ENCODE measurements at regions not wholly inside any gene's neighbourhood (a gene's known extent, or its start where the extent isn't known, plus 50 kb on each side); places are given as distances from the start of the nearest gene placed in this dataset.

DNA sequence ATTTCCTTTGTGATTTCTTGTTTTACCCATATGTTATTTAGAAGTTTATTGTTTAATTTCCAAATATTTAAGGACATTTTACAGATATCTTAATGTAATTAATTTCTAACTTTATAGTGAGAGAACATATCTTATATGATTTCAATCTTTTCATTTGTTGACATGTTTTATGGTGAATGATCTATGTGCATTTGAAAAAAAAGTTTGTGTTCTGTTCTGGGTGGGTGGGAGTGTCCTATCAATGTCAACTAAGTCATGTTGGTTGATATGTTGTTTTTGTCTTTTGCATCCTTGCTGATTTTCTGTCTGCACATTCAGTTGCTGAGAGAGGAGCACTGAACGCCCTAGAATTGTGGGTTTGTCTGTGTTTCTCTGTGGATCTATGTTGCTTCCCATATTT, 50.3 kb upstream of the CBFA2T3 start:
- peaks cover 0 to 28% of the 10 kb centered on the region in 2 experiments for H3K27me3 ChIP-seq (ENCODE audit: control insufficient read depth in 1 of 2, insufficient read depth in 1 of 2, low read length in 2 of 2)
- H3K4me1 ChIP-seq (ENCODE audit: control insufficient read depth, insufficient read depth, low read depth, low read length) = no peaks in the 10 kb centered on the region
- no peak overlapping the region for H2BK120ac ChIP-seq (ENCODE audit: low read depth, low read length)
- WGBS = 38% methylated on average over 1 of the region's 1 CpG
- H3K18ac ChIP-seq (ENCODE audit: low read depth in 1 of 2, low read length in 2 of 2) = no peak overlapping the region
- no peaks in the 10 kb centered on the region for H3K36me3 ChIP-seq (ENCODE audit: control insufficient read depth in 1 of 2, insufficient read depth in 2 of 2, low read depth in 1 of 2, low read length in 2 of 2)
- no peak overlapping the region for H3K4me3 ChIP-seq (ENCODE audit: insufficient read depth in 1 of 2, low read depth in 1 of 2, low read length in 2 of 2)
- no peak overlapping the region for H2BK15ac ChIP-seq (ENCODE audit: low read depth, poor library complexity, severe bottlenecking)
- H2AFZ ChIP-seq (ENCODE audit: low read depth, low read length) = no peak overlapping the region
- H4K8ac ChIP-seq (ENCODE audit: low read length) = no peak overlapping the region
- H3K4ac ChIP-seq (ENCODE audit: low read depth in 1 of 2, low read length in 2 of 2) = no peak overlapping the region
- no peak overlapping the region for H2AK5ac ChIP-seq (ENCODE audit: low read length, severe bottlenecking)
- H3K14ac ChIP-seq (ENCODE audit: low read length in 2 of 2) = no peak overlapping the region
- no peak overlapping the region for H4K91ac ChIP-seq (ENCODE audit: low read length)
- no peak overlapping the region for H3K27ac ChIP-seq (ENCODE audit: low read length, poor library complexity, severe bottlenecking)
- no peak overlapping the region for H3K23ac ChIP-seq (ENCODE audit: low read length in 2 of 2)
- no peak overlapping the region for H3K9ac ChIP-seq (ENCODE audit: low read length)
- no peak overlapping the region for H3K4me2 ChIP-seq (ENCODE audit: low read length, poor library complexity, severe bottlenecking)
- no peak overlapping the region for H2BK5ac ChIP-seq (ENCODE audit: low read depth, low read length, poor library complexity, severe bottlenecking)
- no peaks in the 10 kb centered on the region for H3K79me1 ChIP-seq (replicated peaks; ENCODE audit: low read length, poor library complexity, severe bottlenecking)
- H3K9me3 ChIP-seq (ENCODE audit: control insufficient read depth, low read length) = peaks cover 23% of the 10 kb centered on the region
- DNase-seq = no peak
- H2BK12ac ChIP-seq (ENCODE audit: low read length in 2 of 2) = no peak overlapping the region

DNA sequence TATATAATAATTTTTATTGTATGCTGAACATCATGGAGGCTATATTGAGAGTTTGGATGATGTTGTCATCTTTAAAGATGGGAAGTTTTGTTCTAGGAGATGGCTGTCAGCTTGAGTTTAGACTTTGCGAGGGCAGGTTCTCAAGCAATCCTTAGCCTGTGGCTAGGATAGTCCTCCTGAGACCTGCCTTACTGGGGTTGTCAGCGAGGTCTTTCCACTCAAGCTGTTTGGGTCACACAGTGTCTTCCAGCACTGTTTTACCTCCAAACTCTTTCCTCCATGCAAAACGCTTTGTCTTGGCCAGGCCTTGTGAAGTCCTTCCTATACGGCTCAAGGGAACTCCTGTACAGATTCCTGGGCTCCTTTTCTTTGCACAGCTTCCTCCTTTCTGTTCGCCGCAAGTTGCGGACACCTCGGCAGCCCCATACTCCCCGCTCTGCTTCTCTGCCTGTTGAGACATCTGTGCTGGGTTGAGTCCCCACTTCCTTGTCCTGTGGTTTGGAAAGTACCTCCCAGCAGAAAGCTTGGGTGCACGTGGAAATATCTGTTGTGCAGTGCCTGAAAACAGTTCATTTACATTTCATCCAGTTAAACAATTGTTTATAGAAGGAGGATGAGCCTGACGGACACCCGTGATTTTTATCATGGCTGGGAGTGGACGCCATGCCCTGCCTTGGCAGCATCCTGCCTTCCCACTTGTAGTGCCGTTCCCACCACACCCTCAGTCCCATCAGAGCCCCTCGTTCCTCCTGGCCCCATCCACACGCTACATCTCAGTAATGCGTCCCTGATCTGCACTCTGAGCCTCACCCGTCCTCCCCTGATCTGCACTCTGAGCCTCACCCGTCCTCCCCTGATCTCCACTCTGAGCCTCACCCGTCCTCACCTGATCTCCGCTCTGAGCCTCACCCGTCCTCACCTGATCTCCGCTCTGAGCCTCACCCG, 55.0 kb upstream of the CBFA2T3 start:
- H3K27ac ChIP-seq (ENCODE audit: low read length, poor library complexity, severe bottlenecking) = no peak overlapping the region
- H2AK5ac ChIP-seq (ENCODE audit: low read length, severe bottlenecking) = no peak overlapping the region
- H2BK120ac ChIP-seq (ENCODE audit: low read depth, low read length) = no peak overlapping the region
- no peak overlapping the region for H4K91ac ChIP-seq (ENCODE audit: low read length)
- no peak overlapping the region for H3K9ac ChIP-seq (ENCODE audit: low read length)
- H3K4me2 ChIP-seq (ENCODE audit: low read length, poor library complexity, severe bottlenecking) = no peak overlapping the region
- no peak overlapping the region for H2BK5ac ChIP-seq (ENCODE audit: low read depth, low read length, poor library complexity, severe bottlenecking)
- H3K14ac ChIP-seq (ENCODE audit: low read length in 2 of 2) = no peak overlapping the region
- H3K23ac ChIP-seq (ENCODE audit: low read length in 2 of 2) = no peak overlapping the region
- H3K4me3 ChIP-seq (ENCODE audit: insufficient read depth in 1 of 2, low read depth in 1 of 2, low read length in 2 of 2) = no peak overlapping the region
- H3K27me3 ChIP-seq (ENCODE audit: control insufficient read depth in 1 of 2, insufficient read depth in 1 of 2, low read length in 2 of 2) = peaks cover 6 to 32% of the 10 kb centered on the region in 2 experiments
- no peak overlapping the region for H4K8ac ChIP-seq (ENCODE audit: low read length)
- no peaks in the 10 kb centered on the region for H3K79me1 ChIP-seq (replicated peaks; ENCODE audit: low read length, poor library complexity, severe bottlenecking)
- H2AFZ ChIP-seq (ENCODE audit: low read depth, low read length) = no peak overlapping the region
- no peak overlapping the region for H3K18ac ChIP-seq (ENCODE audit: low read depth in 1 of 2, low read length in 2 of 2)
- WGBS = 85% methylated on average over 24 of the region's 24 CpGs
- H3K36me3 ChIP-seq (ENCODE audit: control insufficient read depth in 1 of 2, insufficient read depth in 2 of 2, low read depth in 1 of 2, low read length in 2 of 2) = no peaks in the 10 kb centered on the region
- no peak for DNase-seq
- H2BK15ac ChIP-seq (ENCODE audit: low read depth, poor library complexity, severe bottlenecking) = no peak overlapping the region
- H3K9me3 ChIP-seq (ENCODE audit: control insufficient read depth, low read length) = peaks cover 10% of the 10 kb centered on the region
- no peaks in the 10 kb centered on the region for H3K4me1 ChIP-seq (ENCODE audit: control insufficient read depth, insufficient read depth, low read depth, low read length)
- H2BK12ac ChIP-seq (ENCODE audit: low read length in 2 of 2) = no peak overlapping the region
- H3K4ac ChIP-seq (ENCODE audit: low read depth in 1 of 2, low read length in 2 of 2) = no peak overlapping the region

DNA sequence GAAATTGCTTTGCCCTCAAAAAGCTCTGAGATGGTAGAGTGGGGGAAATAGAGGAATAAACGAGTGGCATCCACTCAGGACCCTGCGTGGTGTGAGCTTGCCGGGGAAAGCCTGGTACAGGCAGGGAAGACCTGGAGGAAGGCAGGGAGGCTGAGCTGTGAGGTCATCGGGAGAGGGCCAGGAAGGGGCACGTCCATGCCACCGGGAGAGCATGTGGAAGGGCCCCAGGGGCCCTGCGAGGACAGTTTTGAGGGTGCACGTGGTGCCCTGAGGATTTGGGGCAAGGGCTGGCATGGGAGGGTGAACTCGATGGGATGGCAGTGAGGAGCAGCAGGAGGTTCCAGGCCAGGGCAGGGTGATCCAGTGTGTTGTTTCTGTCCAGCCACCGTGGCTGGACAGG, 56.3 kb upstream of the CBFA2T3 start:
- no peaks in the 10 kb centered on the region for H3K79me1 ChIP-seq (replicated peaks; ENCODE audit: low read length, poor library complexity, severe bottlenecking)
- no peak overlapping the region for H2BK15ac ChIP-seq (ENCODE audit: low read depth, poor library complexity, severe bottlenecking)
- no peak for DNase-seq
- no peak overlapping the region for H3K4me3 ChIP-seq (ENCODE audit: insufficient read depth in 1 of 2, low read depth in 1 of 2, low read length in 2 of 2)
- no peak overlapping the region for H2BK120ac ChIP-seq (ENCODE audit: low read depth, low read length)
- H3K4ac ChIP-seq (ENCODE audit: low read depth in 1 of 2, low read length in 2 of 2) = no peak overlapping the region
- no peak overlapping the region for H3K14ac ChIP-seq (ENCODE audit: low read length in 2 of 2)
- H4K8ac ChIP-seq (ENCODE audit: low read length) = no peak overlapping the region
- peaks cover 2% of the 10 kb centered on the region for H3K4me1 ChIP-seq (ENCODE audit: control insufficient read depth, insufficient read depth, low read depth, low read length)
- H2AFZ ChIP-seq (ENCODE audit: low read depth, low read length) = no peak overlapping the region
- no peak overlapping the region for H3K18ac ChIP-seq (ENCODE audit: low read depth in 1 of 2, low read length in 2 of 2)
- no peak overlapping the region for H3K9ac ChIP-seq (ENCODE audit: low read length)
- no peak overlapping the region for H2BK5ac ChIP-seq (ENCODE audit: low read depth, low read length, poor library complexity, severe bottlenecking)
- H3K27me3 ChIP-seq (ENCODE audit: control insufficient read depth in 1 of 2, insufficient read depth in 1 of 2, low read length in 2 of 2) = peaks cover 10 to 43% of the 10 kb centered on the region in 2 experiments
- no peak overlapping the region for H2AK5ac ChIP-seq (ENCODE audit: low read length, severe bottlenecking)
- H4K91ac ChIP-seq (ENCODE audit: low read length) = no peak overlapping the region
- H2BK12ac ChIP-seq (ENCODE audit: low read length in 2 of 2) = no peak overlapping the region
- 87% methylated on average over 10 of the region's 10 CpGs for WGBS
- H3K36me3 ChIP-seq (ENCODE audit: control insufficient read depth in 1 of 2, insufficient read depth in 2 of 2, low read depth in 1 of 2, low read length in 2 of 2) = no peaks in the 10 kb centered on the region
- H3K4me2 ChIP-seq (ENCODE audit: low read length, poor library complexity, severe bottlenecking) = no peak overlapping the region
- peaks cover 10% of the 10 kb centered on the region for H3K9me3 ChIP-seq (ENCODE audit: control insufficient read depth, low read length)
- H3K23ac ChIP-seq (ENCODE audit: low read length in 2 of 2) = no peak overlapping the region
- no peak overlapping the region for H3K27ac ChIP-seq (ENCODE audit: low read length, poor library complexity, severe bottlenecking)

DNA sequence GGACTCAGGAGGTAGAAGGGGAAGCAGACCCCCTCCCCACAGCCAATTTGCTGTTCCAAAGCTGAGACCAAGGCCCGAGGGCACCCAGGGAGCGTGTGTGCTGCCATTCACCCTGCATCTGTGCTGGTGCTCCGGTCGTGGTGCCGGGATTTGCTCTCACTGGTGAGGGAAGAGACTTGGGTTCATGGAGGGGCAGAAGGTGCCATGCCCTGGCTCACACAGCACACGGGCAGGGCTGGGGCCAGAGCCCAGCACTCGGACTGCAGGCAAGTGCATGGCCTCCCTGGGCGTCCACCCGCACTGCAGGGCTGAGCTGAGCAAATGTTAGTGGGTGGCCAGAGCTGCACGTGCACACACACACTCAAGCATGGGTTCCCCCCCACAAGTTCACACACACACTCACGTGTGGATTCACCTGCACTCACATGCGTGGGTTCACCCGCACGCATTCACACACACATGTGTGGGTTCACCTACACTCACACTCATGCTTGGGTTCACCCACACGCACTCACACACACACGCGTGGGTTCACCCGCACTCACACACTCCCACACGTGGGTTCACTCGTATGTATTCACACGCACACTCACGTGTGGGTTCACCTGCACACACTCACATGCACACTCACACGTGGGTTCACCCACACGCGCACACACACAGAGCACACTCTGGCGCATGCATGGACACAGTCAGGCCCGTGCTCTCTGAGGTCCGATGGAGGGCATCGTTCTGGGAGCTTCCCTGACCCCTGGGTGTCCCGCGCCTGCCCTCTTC, 57.0 kb upstream of the CBFA2T3 start:
- H2BK5ac ChIP-seq (ENCODE audit: low read depth, low read length, poor library complexity, severe bottlenecking) = no peak overlapping the region
- H3K9ac ChIP-seq (ENCODE audit: low read length) = no peak overlapping the region
- DNase-seq = no peak
- H3K79me1 ChIP-seq (replicated peaks; ENCODE audit: low read length, poor library complexity, severe bottlenecking) = no peaks in the 10 kb centered on the region
- peaks cover 2% of the 10 kb centered on the region for H3K4me1 ChIP-seq (ENCODE audit: control insufficient read depth, insufficient read depth, low read depth, low read length)
- H3K14ac ChIP-seq (ENCODE audit: low read length in 2 of 2) = no peak overlapping the region
- no peak overlapping the region for H2AFZ ChIP-seq (ENCODE audit: low read depth, low read length)
- peaks cover 10 to 49% of the 10 kb centered on the region in 2 experiments for H3K27me3 ChIP-seq (ENCODE audit: control insufficient read depth in 1 of 2, insufficient read depth in 1 of 2, low read length in 2 of 2)
- H2AK5ac ChIP-seq (ENCODE audit: low read length, severe bottlenecking) = no peak overlapping the region
- H3K4me2 ChIP-seq (ENCODE audit: low read length, poor library complexity, severe bottlenecking) = no peak overlapping the region
- H2BK12ac ChIP-seq (ENCODE audit: low read length in 2 of 2) = no peak overlapping the region
- WGBS = 91% methylated on average over 31 of the region's 31 CpGs
- H3K18ac ChIP-seq (ENCODE audit: low read depth in 1 of 2, low read length in 2 of 2) = no peak overlapping the region
- H3K23ac ChIP-seq (ENCODE audit: low read length in 2 of 2) = no peak overlapping the region
- peak overlapping the region; percentile 7 for H4K91ac ChIP-seq (ENCODE audit: low read length)
- no peak overlapping the region for H3K4me3 ChIP-seq (ENCODE audit: insufficient read depth in 1 of 2, low read depth in 1 of 2, low read length in 2 of 2)
- H3K4ac ChIP-seq (ENCODE audit: low read depth in 1 of 2, low read length in 2 of 2) = no peak overlapping the region
- H3K36me3 ChIP-seq (ENCODE audit: control insufficient read depth in 1 of 2, insufficient read depth in 2 of 2, low read depth in 1 of 2, low read length in 2 of 2) = no peaks in the 10 kb centered on the region
- no peak overlapping the region for H2BK15ac ChIP-seq (ENCODE audit: low read depth, poor library complexity, severe bottlenecking)
- peaks cover 10% of the 10 kb centered on the region for H3K9me3 ChIP-seq (ENCODE audit: control insufficient read depth, low read length)
- no peak overlapping the region for H4K8ac ChIP-seq (ENCODE audit: low read length)
- no peak overlapping the region for H3K27ac ChIP-seq (ENCODE audit: low read length, poor library complexity, severe bottlenecking)
- no peak overlapping the region for H2BK120ac ChIP-seq (ENCODE audit: low read depth, low read length)
